NCI-H2081 (cell line): ENCODE measurements at regions not wholly inside any gene's neighbourhood (a gene's known extent, or its start where the extent isn't known, plus 50 kb on each side); places are given as distances from the start of the nearest gene placed in this dataset.

Experiments
- DNase-seq, 2 experiments: peaks; one replicate each; lab custom pipeline; 2025; lab: John Stamatoyannopoulos, UW

DNA sequence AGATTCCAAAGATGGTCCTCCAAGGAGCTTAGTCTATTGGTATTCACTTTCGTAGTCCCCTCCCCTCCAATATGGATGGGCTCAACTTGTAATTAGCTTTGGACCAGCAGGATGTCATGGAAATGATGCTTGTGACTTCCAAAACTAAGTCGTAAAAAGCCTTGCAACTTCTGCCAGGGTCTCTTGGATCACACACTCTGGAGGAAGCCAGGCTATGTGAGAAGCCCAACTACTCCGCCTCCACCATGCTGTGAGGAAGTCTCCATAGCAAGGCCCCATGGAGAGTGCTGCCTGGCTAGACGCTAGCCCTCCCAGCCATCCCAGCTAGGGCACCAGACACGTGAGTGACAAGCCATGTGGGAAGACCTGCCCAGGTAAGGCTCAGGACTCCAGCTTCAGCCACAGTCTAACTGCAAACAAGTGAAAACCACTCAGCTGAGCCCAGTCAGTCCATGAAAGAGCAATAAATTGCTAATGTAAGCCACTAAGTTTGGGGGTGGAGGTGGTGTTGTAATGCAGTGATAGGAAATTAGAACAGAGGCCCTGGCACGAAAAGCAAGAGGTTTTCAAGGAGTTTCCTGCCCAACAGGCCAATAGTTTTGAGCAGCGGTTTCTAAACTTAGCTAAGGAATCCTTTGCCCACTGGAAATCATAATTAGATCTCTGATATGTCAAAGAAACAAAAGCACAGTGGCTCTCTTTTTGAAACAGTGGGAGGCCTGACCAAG lies 77.5 kb upstream of the GLI2 start:
- peak in 1 of 2 experiments; percentile 13 for DNase-seq

- no peak for DNase-seq
Measured at GRCh38 chr2:120658770-120659158, 76.9 kb upstream of the GLI2 start.

- DNase-seq = no peak
Measured at GRCh38 chr2:120659275-120659977, 76.2 kb upstream of the GLI2 start.

GRCh38 chr2:120660056-120660694 lies 75.5 kb upstream of the GLI2 start:
- DNase-seq = no peak

- DNase-seq = peak in 1 of 2 experiments; percentile 45
Measured at GRCh38 chr2:120660771-120661459, 74.8 kb upstream of the GLI2 start.

DNA sequence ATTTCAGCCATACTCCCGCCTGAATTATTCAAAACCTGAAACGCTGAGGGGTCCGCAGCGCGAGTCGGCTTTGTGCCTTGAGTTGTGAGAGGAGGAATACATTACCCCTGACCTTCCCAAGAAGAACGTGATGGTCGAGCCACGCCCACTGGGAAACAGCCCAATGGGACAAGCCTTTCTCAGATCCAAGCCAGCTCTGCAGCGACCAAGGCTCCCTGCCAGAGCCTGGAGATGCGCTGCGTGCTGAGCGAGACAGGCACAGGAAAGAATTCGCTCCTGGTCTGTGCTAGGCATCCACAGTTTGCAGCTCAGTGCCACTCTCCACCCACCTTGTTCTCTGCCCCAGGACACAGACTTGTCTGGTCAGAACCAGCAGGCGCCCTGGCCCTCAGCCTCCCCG lies 74.1 kb upstream of the GLI2 start:
- peak in 1 of 2 experiments; percentile 43 for DNase-seq

GRCh38 chr2:120662046-120662445 lies 73.6 kb upstream of the GLI2 start:
- no peak for DNase-seq

- DNase-seq = no peak
Measured at GRCh38 chr2:120662746-120663145, 72.9 kb upstream of the GLI2 start.

DNA sequence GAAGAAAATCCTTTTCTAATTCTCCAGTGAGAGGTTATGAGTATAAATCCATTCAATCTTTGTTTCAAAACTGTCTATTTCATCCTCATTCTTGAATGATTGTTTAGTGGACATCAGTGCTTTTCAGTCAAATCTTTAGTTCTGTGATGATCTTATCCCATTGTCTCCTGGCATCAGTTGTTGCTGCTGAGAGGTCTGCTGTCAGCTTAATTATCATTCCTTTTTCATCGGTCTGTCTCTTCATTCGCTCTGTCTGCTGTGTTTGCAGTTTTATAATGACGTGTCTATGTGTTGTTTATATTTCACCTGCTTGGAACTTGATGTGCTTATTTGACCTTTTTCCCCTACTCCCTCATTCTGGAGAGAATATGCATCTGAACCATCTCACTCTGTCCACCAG lies 69.2 kb upstream of the GLI2 start:
- no peak for DNase-seq

GRCh38 chr2:120667981-120668380 lies 67.7 kb upstream of the GLI2 start:
- DNase-seq = no peak

- DNase-seq = no peak
Measured at GRCh38 chr2:120669121-120669952, 66.3 kb upstream of the GLI2 start.

- no peak for DNase-seq
Measured at GRCh38 chr2:120669971-120670370, 65.7 kb upstream of the GLI2 start.

- no peak for DNase-seq
Measured at GRCh38 chr2:120670371-120670770, 65.3 kb upstream of the GLI2 start.

- no peak for DNase-seq
Measured at GRCh38 chr2:120670771-120671480, 64.7 kb upstream of the GLI2 start.

DNA sequence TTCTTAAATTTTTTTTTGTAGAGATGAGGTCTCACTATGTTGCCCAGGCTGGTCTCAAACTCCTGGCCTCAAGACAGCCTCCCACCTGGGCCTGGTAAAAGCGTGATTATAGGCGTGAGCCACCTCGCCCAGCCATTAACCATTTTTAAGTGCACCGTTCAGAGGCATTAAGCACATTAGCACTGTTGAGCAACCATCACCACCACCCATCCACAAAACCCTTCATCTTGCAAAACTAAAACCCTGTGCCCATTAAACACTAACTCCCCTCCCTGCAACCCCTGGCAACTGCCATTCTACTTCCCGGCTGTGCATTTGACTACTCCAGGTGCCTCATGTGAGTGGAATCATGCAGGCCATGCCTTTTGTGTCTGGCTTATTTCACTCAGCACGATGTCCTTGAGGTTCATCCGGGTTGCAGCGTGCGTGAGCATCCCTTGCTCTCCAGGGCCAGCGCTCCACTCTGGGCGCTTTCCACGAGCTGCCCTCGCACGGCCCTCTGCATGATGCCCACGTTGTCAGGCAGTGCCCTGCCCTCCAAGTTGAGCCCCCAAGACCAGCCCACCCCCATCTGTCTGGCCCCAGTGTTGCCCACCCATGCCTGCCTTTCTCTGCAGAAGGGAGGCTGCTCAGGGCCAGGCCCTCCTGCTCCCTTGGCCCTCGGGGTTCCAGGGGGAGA lies 63.0 kb upstream of the GLI2 start:
- DNase-seq = no peak

DNA sequence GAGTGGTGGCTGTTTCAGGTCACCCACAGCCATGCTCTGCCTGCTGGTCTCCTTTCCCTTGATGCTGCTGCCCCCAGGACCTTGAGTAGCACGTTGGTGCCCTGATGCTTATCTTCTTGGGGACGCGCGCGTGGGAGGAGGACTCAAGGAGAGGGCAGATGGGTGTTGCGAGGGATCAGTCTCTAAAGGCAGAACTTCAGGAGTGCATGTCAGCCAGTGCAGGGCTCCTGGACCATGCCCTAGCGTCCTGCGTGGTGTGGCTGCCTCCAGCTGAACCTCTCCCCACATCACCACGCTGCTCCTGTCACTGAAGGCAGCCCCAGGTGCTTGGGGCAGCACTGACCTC lies 62.5 kb upstream of the GLI2 start:
- no peak for DNase-seq

DNA sequence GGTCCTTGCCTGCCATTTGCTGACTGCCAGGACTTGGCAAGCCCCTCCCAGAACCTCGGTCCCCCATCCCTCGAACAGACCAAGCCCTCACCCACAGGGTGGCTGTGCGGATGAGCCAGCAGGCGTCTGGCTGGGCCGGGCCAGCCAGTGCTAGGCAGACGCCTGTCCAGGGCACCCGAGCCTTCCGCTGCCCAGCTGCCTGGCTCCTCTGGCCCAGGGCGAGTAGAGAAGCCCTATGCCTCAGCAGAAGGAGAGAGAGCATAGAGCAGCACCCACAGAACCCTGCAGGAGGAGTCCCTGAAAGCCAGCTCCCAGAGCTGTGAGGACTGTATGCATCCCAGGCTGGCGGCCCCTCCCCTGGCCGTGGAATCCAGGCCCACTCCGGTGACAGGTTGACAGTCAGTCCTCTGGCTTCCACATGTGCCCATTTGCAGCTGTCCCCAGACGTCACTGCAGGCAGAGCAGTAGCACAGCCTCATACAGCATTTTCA lies 62.1 kb upstream of the GLI2 start:
- no peak for DNase-seq

GRCh38 chr2:120674246-120675170 lies 61.2 kb upstream of the GLI2 start:
- no peak for DNase-seq

DNA sequence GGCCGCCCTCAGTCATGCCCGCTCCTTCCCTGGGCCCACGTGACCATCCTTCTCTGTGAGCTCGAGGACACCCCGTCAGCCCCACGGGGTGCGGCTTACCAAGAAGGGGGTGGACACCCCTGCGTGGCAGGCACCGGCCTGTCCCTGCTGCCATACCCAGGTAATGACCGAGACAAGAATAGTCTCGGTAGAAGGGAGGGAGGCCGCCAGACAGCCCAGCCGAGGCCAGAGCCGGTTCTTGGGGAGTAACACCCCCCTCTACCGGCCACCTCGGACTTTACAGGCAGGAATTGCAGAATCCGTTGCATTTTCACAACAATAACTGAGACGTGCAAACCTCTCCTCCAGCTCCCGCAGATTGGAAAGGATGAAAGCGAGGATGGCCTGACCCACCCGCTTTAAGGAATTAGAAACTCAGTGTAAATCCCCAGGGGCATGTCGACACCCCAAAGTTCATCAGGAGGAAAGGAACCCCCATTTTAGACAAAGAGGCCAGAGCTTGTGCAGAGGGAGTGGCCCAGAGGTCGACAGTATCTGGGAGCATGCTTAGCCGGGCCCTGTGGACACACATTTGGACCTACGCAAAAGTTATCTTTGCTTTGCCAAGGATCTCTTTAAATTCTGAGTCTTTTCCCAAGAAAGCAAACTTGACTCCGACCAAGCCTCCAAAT lies 60.1 kb upstream of the GLI2 start:
- no peak for DNase-seq
